Loucy (cell line): ENCODE measurements at regions not wholly inside any gene's neighbourhood (a gene's known extent, or its start where the extent isn't known, plus 50 kb on each side); places are given as distances from the start of the nearest gene placed in this dataset.

Source experiments
- H2AFZ ChIP-seq: fragments of 200-600 bp; sonication (generic); 2 replicates; pipeline ENCODE4 v1.6.0; 2016; ENCODE audit warnings: antibody characterized with exemption, mild to moderate bottlenecking, low read length, moderate library complexity
- H3F3A ChIP-seq: fragments of 200-600 bp; 2 replicates; pipeline ENCODE4 v1.6.0; 2016; ENCODE audit warnings: antibody characterized with exemption, low read depth, mild to moderate bottlenecking
- H3K27me3 ChIP-seq: fragments of 200-600 bp; sonication (generic); 2 replicates; pipeline ENCODE4 v1.6.1; 2014; ENCODE audit warnings: low read length, mild to moderate bottlenecking; ENCODE audit not compliant: insufficient read depth, poor library complexity, severe bottlenecking
- H3K36me3 ChIP-seq: fragments of 200-600 bp; sonication (generic); 2 replicates; pipeline ENCODE4 v1.6.1; 2016; ENCODE audit warnings: low read length; ENCODE audit not compliant: insufficient read depth
- H3K4me1 ChIP-seq: fragments of 200-600 bp; sonication (generic); 2 replicates; pipeline ENCODE4 v1.5.1; 2014; ENCODE audit warnings: low read length, mild to moderate bottlenecking; ENCODE audit not compliant: insufficient read depth, poor library complexity, severe bottlenecking
- H3K4me2 ChIP-seq: fragments of 200-600 bp; sonication (generic); 2 replicates; pipeline ENCODE4 v1.6.0; 2014; ENCODE audit warnings: antibody characterized with exemption, low read length, low read depth, mild to moderate bottlenecking; ENCODE audit not compliant: poor library complexity, severe bottlenecking
- H3K4me3 ChIP-seq: fragments of 200-600 bp; sonication (generic); 2 replicates; pipeline ENCODE4 v1.5.1; 2014; ENCODE audit warnings: low read length, mild to moderate bottlenecking, mixed read lengths; ENCODE audit not compliant: poor library complexity, severe bottlenecking
- H3K79me2 ChIP-seq: fragments of 200-600 bp; sonication (generic); 2 replicates; pipeline ENCODE4 v1.6.1; 2014; ENCODE audit warnings: low read length; ENCODE audit not compliant: insufficient read depth
- H3K9ac ChIP-seq: fragments of 200-600 bp; sonication (generic); 2 replicates; pipeline ENCODE4 v1.6.0; 2014; ENCODE audit warnings: mild to moderate bottlenecking, low read depth, low read length, moderate library complexity; ENCODE audit not compliant: poor library complexity, severe bottlenecking
- H3K9me2 ChIP-seq: fragments of 200-600 bp; sonication (generic); replicated peaks from 2 replicates; pipeline ENCODE4 v1.6.1; 2016; ENCODE audit warnings: low read depth, low read length, mixed read lengths
- H3K9me3 ChIP-seq: fragments of 200-600 bp; sonication (generic); 2 replicates; pipeline ENCODE4 v1.6.1; 2014; ENCODE audit warnings: mild to moderate bottlenecking, antibody characterized with exemption, low read length, low read depth; ENCODE audit not compliant: insufficient read depth
- H4K20me1 ChIP-seq: fragments of 200-600 bp; sonication (generic); 2 replicates; pipeline ENCODE4 v1.6.0; 2014; ENCODE audit warnings: antibody characterized with exemption, low read length, mild to moderate bottlenecking; ENCODE audit not compliant: insufficient read depth, poor library complexity, severe bottlenecking
- EZH2phosphoT487 ChIP-seq: fragments of 200-600 bp; IDR thresholded peaks from 2 replicates; pipeline ENCODE4 v1.6.1; 2018; ENCODE audit warnings: antibody characterized with exemption, mild to moderate bottlenecking, moderate library complexity, borderline replicate concordance
- TF ChIP-seq, protein P1 (sequence below): fragments of 200-600 bp; sonication (generic); conservative IDR thresholded peaks from 2 replicates; pipeline ENCODE4 v1.5.1; 2014; ENCODE audit warnings: mild to moderate bottlenecking, antibody characterized with exemption, low read length

DNA sequence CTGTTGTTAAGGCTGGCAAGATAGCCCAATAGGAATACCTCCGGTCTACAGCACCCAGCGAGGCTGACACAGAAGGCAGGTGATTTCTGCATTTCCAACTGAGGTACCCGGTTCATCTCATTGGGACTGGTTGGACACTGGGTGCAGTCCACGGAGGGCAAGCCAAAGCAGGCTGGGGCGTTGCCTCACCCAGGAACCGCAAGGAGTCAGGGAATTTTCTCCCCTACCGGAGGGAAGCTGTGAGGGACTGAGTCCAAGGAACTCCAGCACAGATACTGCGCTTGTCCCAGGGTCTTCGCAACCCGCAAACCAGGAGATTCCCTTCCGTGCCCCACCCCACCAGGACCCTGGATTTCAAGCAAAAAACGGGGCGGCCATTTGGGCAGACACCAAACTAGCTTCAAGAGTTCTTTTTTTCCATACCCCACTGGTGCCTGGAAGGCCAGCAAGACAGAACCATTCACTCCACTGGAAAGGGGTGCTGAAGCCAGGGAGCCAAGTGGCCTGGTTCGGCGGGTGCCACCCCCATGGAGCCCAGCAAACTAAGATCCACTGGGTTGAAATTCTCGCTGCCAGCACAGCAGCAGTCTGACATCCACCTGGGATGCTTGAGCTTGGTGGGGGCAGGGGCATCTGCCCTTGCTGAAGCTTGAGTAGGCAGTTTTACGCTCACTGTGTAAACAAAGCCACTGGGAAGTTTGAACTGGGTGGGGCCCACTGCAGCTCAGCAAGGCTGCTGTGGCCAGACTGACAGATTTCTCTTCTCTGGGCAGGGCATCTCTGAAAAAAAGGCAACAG lies 647.2 kb downstream of the BNC2 start:
- Histone ChIP-seq H3K27me3 (no peaks in the 10 kb centered on the region), H3K79me2 (no peaks in the 10 kb centered on the region), H3K9ac (no peak overlapping the region), H4K20me1 (no peaks in the 10 kb centered on the region), H3K4me1 (no peaks in the 10 kb centered on the region), H2AFZ (no peak overlapping the region), H3K4me3 (no peak overlapping the region), H3K9me3 (no peaks in the 10 kb centered on the region), H3K36me3 (no peaks in the 10 kb centered on the region), H3F3A (no peaks in the 10 kb centered on the region), H3K9me2 (no peaks in the 10 kb centered on the region), H3K4me2 (no peak overlapping the region)
- no peak for TF ChIP-seq EZH2phosphoT487
- TF ChIP-seq, protein P1, sequence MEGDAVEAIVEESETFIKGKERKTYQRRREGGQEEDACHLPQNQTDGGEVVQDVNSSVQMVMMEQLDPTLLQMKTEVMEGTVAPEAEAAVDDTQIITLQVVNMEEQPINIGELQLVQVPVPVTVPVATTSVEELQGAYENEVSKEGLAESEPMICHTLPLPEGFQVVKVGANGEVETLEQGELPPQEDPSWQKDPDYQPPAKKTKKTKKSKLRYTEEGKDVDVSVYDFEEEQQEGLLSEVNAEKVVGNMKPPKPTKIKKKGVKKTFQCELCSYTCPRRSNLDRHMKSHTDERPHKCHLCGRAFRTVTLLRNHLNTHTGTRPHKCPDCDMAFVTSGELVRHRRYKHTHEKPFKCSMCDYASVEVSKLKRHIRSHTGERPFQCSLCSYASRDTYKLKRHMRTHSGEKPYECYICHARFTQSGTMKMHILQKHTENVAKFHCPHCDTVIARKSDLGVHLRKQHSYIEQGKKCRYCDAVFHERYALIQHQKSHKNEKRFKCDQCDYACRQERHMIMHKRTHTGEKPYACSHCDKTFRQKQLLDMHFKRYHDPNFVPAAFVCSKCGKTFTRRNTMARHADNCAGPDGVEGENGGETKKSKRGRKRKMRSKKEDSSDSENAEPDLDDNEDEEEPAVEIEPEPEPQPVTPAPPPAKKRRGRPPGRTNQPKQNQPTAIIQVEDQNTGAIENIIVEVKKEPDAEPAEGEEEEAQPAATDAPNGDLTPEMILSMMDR, result no peak

DNA sequence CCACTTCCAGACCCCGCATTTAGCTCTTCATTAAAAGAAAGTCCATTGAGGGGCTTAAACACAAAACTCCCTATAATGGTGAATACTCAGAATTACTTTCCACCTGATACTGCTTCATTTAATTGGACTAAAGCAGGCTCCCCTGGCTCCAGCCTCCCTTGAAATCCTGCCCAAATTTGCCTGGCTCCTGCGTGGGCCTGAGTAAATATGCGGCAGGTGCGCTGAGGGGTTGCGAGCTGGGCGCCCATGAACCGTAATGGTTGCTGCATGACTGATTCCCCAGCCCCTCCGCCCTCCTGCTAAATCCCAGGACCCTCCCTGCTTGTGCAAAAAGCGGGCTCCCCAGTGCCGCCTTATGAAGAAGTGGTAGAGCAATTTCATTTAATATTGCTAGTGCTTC lies 639.7 kb downstream of the BNC2 start:
- Histone ChIP-seq H3K36me3 (no peaks in the 10 kb centered on the region), H4K20me1 (no peaks in the 10 kb centered on the region), H3K9me3 (peaks cover 6% of the 10 kb centered on the region; the same call in 1 of the 2 replicates), H3K4me3 (no peak overlapping the region), H2AFZ (no peak overlapping the region), H3K4me2 (no peak overlapping the region), H3K9ac (no peak overlapping the region), H3K4me1 (no peaks in the 10 kb centered on the region), H3K27me3 (no peaks in the 10 kb centered on the region), H3K9me2 (no peaks in the 10 kb centered on the region), H3F3A (no peaks in the 10 kb centered on the region), H3K79me2 (no peaks in the 10 kb centered on the region)
- TF ChIP-seq, protein P1, result no peak
- no peak for TF ChIP-seq EZH2phosphoT487

DNA sequence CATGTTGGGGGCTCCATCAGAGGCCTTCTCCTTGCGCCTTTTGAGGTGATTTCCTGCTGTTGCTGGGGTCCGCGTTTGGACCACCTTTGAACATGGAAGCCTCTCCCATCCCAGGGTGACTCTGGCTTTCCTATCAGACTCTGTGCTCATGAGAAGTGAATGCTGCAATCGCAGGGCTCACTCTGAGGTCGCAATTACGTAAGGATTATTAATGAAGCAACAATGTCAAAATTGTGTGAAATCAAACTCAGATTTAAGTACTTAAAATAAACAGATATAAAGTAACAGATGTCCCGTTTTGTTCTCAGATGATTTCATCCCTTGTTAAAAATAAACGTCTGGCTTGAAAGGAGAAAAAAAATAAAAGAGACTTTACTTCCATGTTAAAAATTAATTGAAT lies 634.2 kb downstream of the BNC2 start:
- Histone ChIP-seq H4K20me1 (no peaks in the 10 kb centered on the region), H3K4me2 (no peak overlapping the region), H3K9me2 (no peaks in the 10 kb centered on the region), H3K9ac (no peak overlapping the region), H2AFZ (no peak overlapping the region), H3K4me3 (no peak overlapping the region), H3K36me3 (no peaks in the 10 kb centered on the region), H3K79me2 (no peaks in the 10 kb centered on the region), H3K9me3 (peaks cover 6% of the 10 kb centered on the region; the same call in 1 of the 2 replicates), H3K27me3 (no peaks in the 10 kb centered on the region), H3K4me1 (peaks cover 6% of the 10 kb centered on the region), H3F3A (no peaks in the 10 kb centered on the region)
- no peak for TF ChIP-seq EZH2phosphoT487
- TF ChIP-seq, protein P1, result no peak
